ENCODE measurements at regions not wholly inside any gene's neighbourhood (a gene's known extent, or its start where the extent isn't known, plus 50 kb on each side); places are given as distances from the start of the nearest gene placed in this dataset.
"Not testable (repeated sequence)": the region's sequence is repeated elsewhere in the genome, so short reads cannot be mapped to it uniquely, and the experiment has no call there.

GRCh38 chr18:26631135-26631534 is 82.8 kb upstream of the KCTD1 start:
- Mint-ChIP-seq H3K36me3 (no peaks in the 10 kb centered on the region), H3K4me1 (no peaks in the 10 kb centered on the region), H3K4me3 (no peak overlapping the region), H3K9me3 (no peaks in the 10 kb centered on the region), H3K27me3 (peaks cover 0 to 3% of the 10 kb centered on the region in 2 donors), H3K27ac (no peak overlapping the region)
- no peaks in the 10 kb centered on the region for H3K4me1 ChIP-seq (ENCODE audit: insufficient read depth, low read length)
- H3K27me3 ChIP-seq (ENCODE audit: insufficient read depth, low read length, poor library complexity, severe bottlenecking) = no peaks in the 10 kb centered on the region
- no peaks in the 10 kb centered on the region for H3K36me3 ChIP-seq (ENCODE audit: insufficient read depth, low read length)
- ChIA-PET POLR2A (no interaction called here), CTCF (no interaction called here)
- DNase-seq = no peak
- no peak overlapping the region for H3K4me3 ChIP-seq (ENCODE audit: low read length)
- H3K27ac ChIP-seq (ENCODE audit: low read depth, low read length) = no peak overlapping the region
- no peaks in the 10 kb centered on the region for H3K9me3 ChIP-seq (ENCODE audit: low read length)

GRCh38 chr18:26630596-26630995 is 82.2 kb upstream of the KCTD1 start:
- H3K36me3 ChIP-seq (ENCODE audit: insufficient read depth, low read length) = no peaks in the 10 kb centered on the region
- Mint-ChIP-seq H3K4me3 (no peak overlapping the region), H3K4me1 (no peaks in the 10 kb centered on the region), H3K36me3 (no peaks in the 10 kb centered on the region), H3K9me3 (peaks cover 0 to 2% (median 0%) of the 10 kb centered on the region in 5 donors), H3K27ac (no peak overlapping the region), H3K27me3 (peaks cover 0 to 3% of the 10 kb centered on the region in 2 donors)
- no peaks in the 10 kb centered on the region for H3K27me3 ChIP-seq (ENCODE audit: insufficient read depth, low read length, poor library complexity, severe bottlenecking)
- no peaks in the 10 kb centered on the region for H3K9me3 ChIP-seq (ENCODE audit: low read length)
- H3K4me1 ChIP-seq (ENCODE audit: insufficient read depth, low read length) = no peaks in the 10 kb centered on the region
- ChIA-PET CTCF (no interaction called here), POLR2A (no interaction called here)
- no peak for DNase-seq
- no peak overlapping the region for H3K27ac ChIP-seq (ENCODE audit: low read depth, low read length)
- H3K4me3 ChIP-seq (ENCODE audit: low read length) = no peak overlapping the region

GRCh38 chr18:26628017-26628416 is 79.7 kb upstream of the KCTD1 start:
- Histone ChIP-seq H3K4me1 (ENCODE audit: insufficient read depth, low read length) (no peaks in the 10 kb centered on the region), H3K27ac (ENCODE audit: low read depth, low read length) (no peak overlapping the region), H3K4me3 (ENCODE audit: low read length) (no peak overlapping the region), H3K27me3 (ENCODE audit: insufficient read depth, low read length, poor library complexity, severe bottlenecking) (no peaks in the 10 kb centered on the region), H3K36me3 (ENCODE audit: insufficient read depth, low read length) (no peaks in the 10 kb centered on the region), H3K9me3 (ENCODE audit: low read length) (no peaks in the 10 kb centered on the region)
- no peak for DNase-seq
- no peak overlapping the region for H3K27ac Mint-ChIP-seq
- H3K4me1 Mint-ChIP-seq = no peaks in the 10 kb centered on the region
- ChIA-PET POLR2A (no interaction called here), CTCF (no interaction called here)
- peaks cover 0 to 7% (median 0%) of the 10 kb centered on the region in 3 donors for H3K36me3 Mint-ChIP-seq
- H3K4me3 Mint-ChIP-seq = no peak overlapping the region
- peaks cover 8 to 17% (median 12%) of the 10 kb centered on the region in 5 donors for H3K9me3 Mint-ChIP-seq
- peaks cover 0 to 5% of the 10 kb centered on the region in 2 donors for H3K27me3 Mint-ChIP-seq

- H3K36me3 ChIP-seq (ENCODE audit: insufficient read depth, low read length) = no peaks in the 10 kb centered on the region
- Mint-ChIP-seq H3K4me1 (peaks cover 0 to 2% (median 0%) of the 10 kb centered on the region in 3 donors), H3K27ac (no peak overlapping the region), H3K9me3 (peaks cover 8 to 22% (median 15%) of the 10 kb centered on the region in 5 donors), H3K4me3 (no peak overlapping the region), H3K36me3 (peaks cover 0 to 7% (median 0%) of the 10 kb centered on the region in 3 donors), H3K27me3 (peaks cover 2 to 17% of the 10 kb centered on the region in 2 donors)
- H3K27me3 ChIP-seq (ENCODE audit: insufficient read depth, low read length, poor library complexity, severe bottlenecking) = no peaks in the 10 kb centered on the region
- ChIA-PET POLR2A (no interaction called here), CTCF (no interaction called here)
- no peak for DNase-seq
- no peaks in the 10 kb centered on the region for H3K9me3 ChIP-seq (ENCODE audit: low read length)
- no peaks in the 10 kb centered on the region for H3K4me1 ChIP-seq (ENCODE audit: insufficient read depth, low read length)
- H3K27ac ChIP-seq (ENCODE audit: low read depth, low read length) = no peak overlapping the region
- no peak overlapping the region for H3K4me3 ChIP-seq (ENCODE audit: low read length)
These were observed 76.1 kb upstream of the KCTD1 start for GRCh38 chr18:26624443-26624842.

- H3K27me3 Mint-ChIP-seq = peaks cover 2 to 17% of the 10 kb centered on the region in 2 donors
- POLR2A ChIA-PET, CTCF ChIA-PET: not testable (repeated sequence)
These were observed 75.0 kb upstream of the KCTD1 start for GRCh38 chr18:26623314-26623713.

GRCh38 chr18:26621161-26622026 is 73.0 kb upstream of the KCTD1 start:
- Histone ChIP-seq H3K27ac (ENCODE audit: low read depth, low read length) (no peak overlapping the region), H3K9me3 (ENCODE audit: low read length) (no peaks in the 10 kb centered on the region), H3K27me3 (ENCODE audit: insufficient read depth, low read length, poor library complexity, severe bottlenecking) (no peaks in the 10 kb centered on the region), H3K4me3 (ENCODE audit: low read length) (no peak overlapping the region), H3K4me1 (ENCODE audit: insufficient read depth, low read length) (no peaks in the 10 kb centered on the region), H3K36me3 (ENCODE audit: insufficient read depth, low read length) (no peaks in the 10 kb centered on the region)
- DNase-seq = no peak
- Mint-ChIP-seq H3K27ac (no peak overlapping the region), H3K4me1 (peaks cover 0 to 2% (median 0%) of the 10 kb centered on the region in 3 donors), H3K4me3 (no peak overlapping the region), H3K36me3 (peaks cover 0 to 7% (median 0%) of the 10 kb centered on the region in 3 donors), H3K9me3 (peaks cover 8 to 22% (median 15%) of the 10 kb centered on the region in 5 donors), H3K27me3 (peaks cover 2 to 17% of the 10 kb centered on the region in 2 donors)
- CTCF ChIA-PET = interaction anchor here (1.0 to 1.1 kb wide), 2 partner anchors 10 to 14 kb away, joined by 3 read pairs; no protein-coding TSS in a partner anchor
- POLR2A ChIA-PET = no interaction called here

More at GRCh38 chr18:26623314-26623713, 75.0 kb upstream of the KCTD1 start:
- not testable (repeated sequence) for H3K36me3 Mint-ChIP-seq; H3K4me1 Mint-ChIP-seq; H3K27ac Mint-ChIP-seq; DNase-seq; H3K4me3 Mint-ChIP-seq; H3K4me1 ChIP-seq (ENCODE audit: insufficient read depth, low read length); H3K27ac ChIP-seq (ENCODE audit: low read depth, low read length); H3K27me3 ChIP-seq (ENCODE audit: insufficient read depth, low read length, poor library complexity, severe bottlenecking); H3K36me3 ChIP-seq (ENCODE audit: insufficient read depth, low read length); H3K9me3 ChIP-seq (ENCODE audit: low read length); H3K4me3 ChIP-seq (ENCODE audit: low read length)
- H3K9me3 Mint-ChIP-seq = peaks cover 8 to 22% (median 15%) of the 10 kb centered on the region in 5 donors

GRCh38 chr18:26619350-26619749 is 71.0 kb upstream of the KCTD1 start:
- Histone ChIP-seq H3K9me3 (ENCODE audit: low read length) (no peaks in the 10 kb centered on the region), H3K27me3 (ENCODE audit: insufficient read depth, low read length, poor library complexity, severe bottlenecking) (no peaks in the 10 kb centered on the region), H3K4me3 (ENCODE audit: low read length) (no peak overlapping the region), H3K36me3 (ENCODE audit: insufficient read depth, low read length) (no peaks in the 10 kb centered on the region), H3K4me1 (ENCODE audit: insufficient read depth, low read length) (no peaks in the 10 kb centered on the region), H3K27ac (ENCODE audit: low read depth, low read length) (no peak overlapping the region)
- ChIA-PET CTCF (no interaction called here), POLR2A (no interaction called here)
- Mint-ChIP-seq H3K4me1 (peaks cover 0 to 2% (median 0%) of the 10 kb centered on the region in 3 donors), H3K27ac (no peak overlapping the region), H3K27me3 (peaks cover 2 to 17% of the 10 kb centered on the region in 2 donors), H3K36me3 (peaks cover 0 to 7% (median 0%) of the 10 kb centered on the region in 3 donors), H3K4me3 (no peak overlapping the region), H3K9me3 (peaks cover 7 to 15% (median 10%) of the 10 kb centered on the region in 5 donors)
- DNase-seq = no peak

GRCh38 chr18:26618135-26618534 is 69.8 kb upstream of the KCTD1 start:
- no peak for DNase-seq
- peaks cover 5 to 19% of the 10 kb centered on the region in 2 donors for H3K27me3 Mint-ChIP-seq
- ChIA-PET POLR2A (no interaction called here), CTCF (no interaction called here)
- peaks cover 0 to 9% (median 3%) of the 10 kb centered on the region in 5 donors for H3K9me3 Mint-ChIP-seq
- no peak overlapping the region for H3K27ac Mint-ChIP-seq
- no peak overlapping the region for H3K4me3 ChIP-seq (ENCODE audit: low read length)
- peaks cover 0 to 2% (median 0%) of the 10 kb centered on the region in 3 donors for H3K4me1 Mint-ChIP-seq
- H3K27ac ChIP-seq (ENCODE audit: low read depth, low read length) = no peak overlapping the region
- no peaks in the 10 kb centered on the region for H3K4me1 ChIP-seq (ENCODE audit: insufficient read depth, low read length)
- no peaks in the 10 kb centered on the region for H3K36me3 ChIP-seq (ENCODE audit: insufficient read depth, low read length)
- no peak overlapping the region for H3K4me3 Mint-ChIP-seq
- no peaks in the 10 kb centered on the region for H3K9me3 ChIP-seq (ENCODE audit: low read length)
- no peaks in the 10 kb centered on the region for H3K36me3 Mint-ChIP-seq
- no peaks in the 10 kb centered on the region for H3K27me3 ChIP-seq (ENCODE audit: insufficient read depth, low read length, poor library complexity, severe bottlenecking)
